OCI-LY3 (cell line): ENCODE measurements at regions not wholly inside any gene's neighbourhood (a gene's known extent, or its start where the extent isn't known, plus 50 kb on each side); places are given as distances from the start of the nearest gene placed in this dataset.

Source experiments
- H2AFZ ChIP-seq: fragments of 200-600, 300-600 bp; shearing (Covaris generic); 2 replicates; pipeline ENCODE4 v1.6.0; 2014; ENCODE audit warnings: antibody characterized with exemption, low read depth, low read length
- H3K27ac ChIP-seq: fragments of 200-600, 300-600 bp; sonication (generic); 2 replicates; pipeline ENCODE4 v1.5.1; 2014; ENCODE audit warnings: mild to moderate bottlenecking, low read length, moderate library complexity, mixed read lengths
- H3K27me3 ChIP-seq: fragments of 200-600, 300-600 bp; sonication (generic); 2 replicates; pipeline ENCODE4 v1.6.1; 2014; ENCODE audit warnings: low read depth, low read length, mixed read lengths
- H3K36me3 ChIP-seq: fragments of 200-600, 300-600 bp; sonication (generic); replicated peaks from 2 replicates; pipeline ENCODE3; 2014; ENCODE audit warnings: low read depth, low read length, mixed read lengths
- H3K4me1 ChIP-seq: fragments of 300-600, 200-600 bp; sonication (generic); 2 replicates; pipeline ENCODE4 v1.6.1; 2014; ENCODE audit warnings: low read length, mixed read lengths
- H3K4me2 ChIP-seq: fragments of 200-600, 300-600 bp; sonication (generic); 2 replicates; pipeline ENCODE4 v1.6.1; 2014; ENCODE audit warnings: low read length, mixed read lengths
- H3K4me3 ChIP-seq: fragments of 300-600, 200-600 bp; sonication (generic); 2 replicates; pipeline ENCODE4 v1.5.1; 2014; ENCODE audit warnings: antibody characterized with exemption, mild to moderate bottlenecking, low read length, moderate library complexity
- H3K79me2 ChIP-seq: fragments of 300-600, 200-600 bp; shearing (Covaris generic); 2 replicates; pipeline ENCODE4 v1.6.1; 2014; ENCODE audit warnings: mild to moderate bottlenecking, low read length, mixed read lengths
- H3K9ac ChIP-seq: fragments of 300-600, 200-600 bp; shearing (Covaris generic); 2 replicates; pipeline ENCODE4 v1.6.0; 2014; ENCODE audit warnings: mild to moderate bottlenecking, low read length, moderate library complexity
- H3K9me3 ChIP-seq: fragments of 200-600, 300-600 bp; shearing (Covaris generic); 2 replicates; pipeline ENCODE4 v1.6.1; 2014; ENCODE audit warnings: low read length, mixed read lengths; ENCODE audit not compliant: insufficient read depth
- H4K20me1 ChIP-seq: fragments of 200-600, 300-600 bp; sonication (generic); 2 replicates; pipeline ENCODE4 v1.6.1; 2016; ENCODE audit warnings: low read length, mixed read lengths; ENCODE audit not compliant: insufficient read depth
- CTCF ChIP-seq: fragments of 200-600, 300-600 bp; sonication (generic); IDR thresholded peaks from 2 replicates; pipeline ENCODE4 v1.5.1; 2014; ENCODE audit warnings: antibody characterized with exemption, low read length, low read depth
- EZH2phosphoT487 ChIP-seq: fragments of 200-600 bp; shearing (Covaris generic); IDR thresholded peaks from 2 replicates; pipeline ENCODE4 v1.6.1; 2018; ENCODE audit warnings: antibody characterized with exemption, mixed run types, low read depth

- H3K36me3 ChIP-seq, result no peaks in the 10 kb centered on the region
- no peaks in the 10 kb centered on the region for H3K4me1 ChIP-seq
- no peak overlapping the region for H3K4me3 ChIP-seq
- no peak overlapping the region for H3K27ac ChIP-seq
- no peaks in the 10 kb centered on the region for H3K9me3 ChIP-seq
- TF ChIP-seq CTCF, result no peak
- H2AFZ ChIP-seq, result no peak overlapping the region
- no peaks in the 10 kb centered on the region for H4K20me1 ChIP-seq
- no peak overlapping the region for H3K9ac ChIP-seq
- H3K27me3 ChIP-seq, result no peaks in the 10 kb centered on the region
- H3K4me2 ChIP-seq, result no peak overlapping the region
- H3K79me2 ChIP-seq, result no peaks in the 10 kb centered on the region
These were observed 58.1 kb downstream of the NPAP1 start for GRCh38 chr15:24733659-24734058.

- no peak overlapping the region for H3K4me3 ChIP-seq
- H3K27ac ChIP-seq, result no peak overlapping the region
- H3K79me2 ChIP-seq, result no peaks in the 10 kb centered on the region
- no peak overlapping the region for H3K9ac ChIP-seq
- H2AFZ ChIP-seq, result no peak overlapping the region
- no peaks in the 10 kb centered on the region for H4K20me1 ChIP-seq
- no peaks in the 10 kb centered on the region for H3K27me3 ChIP-seq
- no peaks in the 10 kb centered on the region for H3K9me3 ChIP-seq
- TF ChIP-seq CTCF (no peak), EZH2phosphoT487 (no peak)
- no peak overlapping the region for H3K4me2 ChIP-seq
- no peaks in the 10 kb centered on the region for H3K4me1 ChIP-seq
- H3K36me3 ChIP-seq, result no peaks in the 10 kb centered on the region
These were observed 58.8 kb downstream of the NPAP1 start for GRCh38 chr15:24734396-24734795.

- no peak for TF ChIP-seq EZH2phosphoT487
- no peak for TF ChIP-seq CTCF
- Histone ChIP-seq H4K20me1 (no peaks in the 10 kb centered on the region), H3K9me3 (0 out of 2 replicates have a peak, but pooled peaks cover 4% of the 10 kb centered on the region), H3K27me3 (no peaks in the 10 kb centered on the region), H3K79me2 (no peaks in the 10 kb centered on the region), H3K4me1 (no peaks in the 10 kb centered on the region), H3K4me2 (no peak overlapping the region), H3K4me3 (no peak overlapping the region), H3K9ac (no peak overlapping the region), H2AFZ (no peak overlapping the region), H3K27ac (no peak overlapping the region), H3K36me3 (no peaks in the 10 kb centered on the region)
These were observed 69.7 kb downstream of the NPAP1 start for GRCh38 chr15:24745290-24745689.

- TF ChIP-seq EZH2phosphoT487, result no peak
- no peak for TF ChIP-seq CTCF
- Histone ChIP-seq H3K36me3 (no peaks in the 10 kb centered on the region), H3K4me1 (no peaks in the 10 kb centered on the region), H3K4me3 (no peak overlapping the region), H3K9ac (no peak overlapping the region), H4K20me1 (no peaks in the 10 kb centered on the region), H3K79me2 (no peaks in the 10 kb centered on the region), H3K27ac (no peak overlapping the region), H3K9me3 (0 out of 2 replicates have a peak, but pooled peaks cover 4% of the 10 kb centered on the region), H3K27me3 (no peaks in the 10 kb centered on the region), H2AFZ (no peak overlapping the region), H3K4me2 (no peak overlapping the region)
These were observed 70.5 kb downstream of the NPAP1 start for GRCh38 chr15:24746094-24746493.
